GM12872 (cell line): ENCODE measurements at regions not wholly inside any gene's neighbourhood (a gene's known extent, or its start where the extent isn't known, plus 50 kb on each side); places are given as distances from the start of the nearest gene placed in this dataset.

Experiments used
- TF ChIP-seq, protein P1 (sequence below): IDR thresholded peaks from 3 replicates; pipeline ENCODE4 v1.5.1; 2011; ENCODE audit warnings: low read depth, mild to moderate bottlenecking, low read length, moderate library complexity; ENCODE audit not compliant: insufficient read depth

DNA sequence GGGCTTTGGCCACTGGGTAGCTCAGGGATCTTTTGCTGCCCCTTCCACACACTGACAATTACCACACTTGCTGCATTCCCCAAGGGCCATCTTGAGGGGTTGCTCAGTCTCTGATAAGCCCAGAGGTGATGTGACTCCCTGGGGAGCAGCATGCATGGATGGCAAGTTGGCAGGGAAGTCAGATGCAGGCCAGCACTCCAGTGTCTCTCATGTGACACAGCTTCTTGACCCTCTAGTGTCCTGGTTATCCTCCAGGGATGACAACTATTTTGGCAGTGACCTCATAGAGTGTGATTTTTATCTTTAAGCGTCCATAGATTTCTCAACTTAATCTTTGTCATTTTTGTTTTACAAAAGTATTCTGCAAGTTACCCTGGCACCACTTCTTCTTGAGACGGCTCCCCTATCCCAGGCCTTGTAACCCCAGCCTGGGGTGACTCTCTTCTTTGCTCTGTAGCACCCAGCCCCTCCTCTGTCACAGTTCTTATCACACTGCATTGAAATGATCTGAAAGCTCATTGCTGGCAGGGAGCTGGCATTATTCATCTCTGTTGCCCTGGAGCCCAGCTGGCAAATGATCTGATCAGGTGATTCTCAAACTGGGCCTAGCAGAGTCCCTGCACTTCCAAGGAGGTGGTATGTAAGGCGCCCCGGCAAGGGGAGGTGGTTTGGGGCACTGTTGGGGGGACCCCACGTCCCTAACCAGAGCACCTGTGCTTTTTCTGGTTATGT is 72.6 kb downstream of the TENT5C start:
- TF ChIP-seq, protein P1, sequence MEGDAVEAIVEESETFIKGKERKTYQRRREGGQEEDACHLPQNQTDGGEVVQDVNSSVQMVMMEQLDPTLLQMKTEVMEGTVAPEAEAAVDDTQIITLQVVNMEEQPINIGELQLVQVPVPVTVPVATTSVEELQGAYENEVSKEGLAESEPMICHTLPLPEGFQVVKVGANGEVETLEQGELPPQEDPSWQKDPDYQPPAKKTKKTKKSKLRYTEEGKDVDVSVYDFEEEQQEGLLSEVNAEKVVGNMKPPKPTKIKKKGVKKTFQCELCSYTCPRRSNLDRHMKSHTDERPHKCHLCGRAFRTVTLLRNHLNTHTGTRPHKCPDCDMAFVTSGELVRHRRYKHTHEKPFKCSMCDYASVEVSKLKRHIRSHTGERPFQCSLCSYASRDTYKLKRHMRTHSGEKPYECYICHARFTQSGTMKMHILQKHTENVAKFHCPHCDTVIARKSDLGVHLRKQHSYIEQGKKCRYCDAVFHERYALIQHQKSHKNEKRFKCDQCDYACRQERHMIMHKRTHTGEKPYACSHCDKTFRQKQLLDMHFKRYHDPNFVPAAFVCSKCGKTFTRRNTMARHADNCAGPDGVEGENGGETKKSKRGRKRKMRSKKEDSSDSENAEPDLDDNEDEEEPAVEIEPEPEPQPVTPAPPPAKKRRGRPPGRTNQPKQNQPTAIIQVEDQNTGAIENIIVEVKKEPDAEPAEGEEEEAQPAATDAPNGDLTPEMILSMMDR = no peak

DNA sequence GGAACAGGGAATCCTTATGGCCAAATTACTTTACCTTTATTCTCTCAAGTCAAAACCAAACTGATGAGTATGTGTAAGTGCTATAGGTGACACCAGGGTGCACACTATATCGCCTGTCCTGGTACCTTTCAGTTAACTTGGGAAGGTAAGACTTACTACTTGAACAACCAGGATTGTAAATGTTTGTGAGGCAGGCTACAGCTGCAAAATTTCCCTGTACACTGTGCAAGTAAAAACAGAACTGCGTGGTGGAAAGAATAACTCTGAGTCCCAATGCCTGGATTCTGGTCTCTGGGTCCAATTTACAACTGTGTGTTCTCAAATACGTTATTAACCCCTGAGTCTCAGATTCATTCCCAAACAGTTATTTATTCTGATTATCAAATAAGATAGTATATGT is 73.5 kb downstream of the TENT5C start:
- TF ChIP-seq, protein P1 = no peak

DNA sequence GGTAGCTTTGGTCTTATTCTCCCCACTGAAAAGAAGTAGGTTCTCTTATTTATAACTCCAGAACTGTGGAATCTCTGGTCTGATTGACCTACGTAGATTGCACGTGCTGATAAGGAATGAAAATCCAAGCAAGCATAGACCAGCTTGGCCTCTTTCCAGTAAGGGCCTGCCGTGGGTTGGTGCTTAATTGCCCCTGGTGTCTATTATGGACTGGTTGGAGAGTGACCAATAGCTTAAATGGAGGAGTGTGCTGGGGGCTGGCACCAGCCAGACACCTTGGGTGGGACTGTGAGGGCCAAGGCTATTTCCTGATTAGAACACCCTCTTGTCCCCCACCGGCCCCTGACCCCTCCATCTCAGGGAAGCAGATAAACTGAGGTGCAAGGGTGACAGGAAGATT is 74.0 kb downstream of the TENT5C start:
- TF ChIP-seq, protein P1 = no peak

DNA sequence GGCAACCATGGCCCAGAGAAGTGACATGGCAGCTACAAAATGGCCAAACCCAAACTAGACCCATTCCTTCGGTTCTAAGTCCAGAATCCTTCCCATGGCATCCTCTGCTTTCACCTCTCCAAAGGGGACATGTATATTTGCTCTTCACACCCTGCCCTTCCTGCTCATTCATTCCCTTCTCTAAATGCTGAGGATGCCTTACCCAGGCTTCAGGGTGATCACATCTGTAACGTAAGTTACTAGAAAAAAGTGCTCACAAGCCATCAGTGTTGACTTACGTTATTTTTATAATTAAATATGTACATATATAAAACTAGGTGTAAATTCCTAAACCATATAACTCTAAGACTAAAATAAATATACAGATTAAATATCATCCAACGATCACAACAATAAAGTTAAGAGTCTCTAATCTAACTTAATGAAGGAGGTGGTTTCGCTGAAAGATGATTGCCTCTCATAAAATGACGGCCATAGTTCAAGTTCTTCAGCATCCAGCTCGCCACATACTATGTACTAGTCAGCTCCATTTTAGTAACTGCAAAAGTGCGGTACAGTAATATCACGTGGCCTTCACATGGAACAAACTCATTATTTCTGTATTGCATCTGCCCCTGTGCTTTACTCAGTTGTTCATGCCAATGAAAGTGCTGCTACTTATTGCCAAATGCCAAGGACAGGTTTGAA is 74.6 kb downstream of the TENT5C start:
- TF ChIP-seq, protein P1 = no peak

DNA sequence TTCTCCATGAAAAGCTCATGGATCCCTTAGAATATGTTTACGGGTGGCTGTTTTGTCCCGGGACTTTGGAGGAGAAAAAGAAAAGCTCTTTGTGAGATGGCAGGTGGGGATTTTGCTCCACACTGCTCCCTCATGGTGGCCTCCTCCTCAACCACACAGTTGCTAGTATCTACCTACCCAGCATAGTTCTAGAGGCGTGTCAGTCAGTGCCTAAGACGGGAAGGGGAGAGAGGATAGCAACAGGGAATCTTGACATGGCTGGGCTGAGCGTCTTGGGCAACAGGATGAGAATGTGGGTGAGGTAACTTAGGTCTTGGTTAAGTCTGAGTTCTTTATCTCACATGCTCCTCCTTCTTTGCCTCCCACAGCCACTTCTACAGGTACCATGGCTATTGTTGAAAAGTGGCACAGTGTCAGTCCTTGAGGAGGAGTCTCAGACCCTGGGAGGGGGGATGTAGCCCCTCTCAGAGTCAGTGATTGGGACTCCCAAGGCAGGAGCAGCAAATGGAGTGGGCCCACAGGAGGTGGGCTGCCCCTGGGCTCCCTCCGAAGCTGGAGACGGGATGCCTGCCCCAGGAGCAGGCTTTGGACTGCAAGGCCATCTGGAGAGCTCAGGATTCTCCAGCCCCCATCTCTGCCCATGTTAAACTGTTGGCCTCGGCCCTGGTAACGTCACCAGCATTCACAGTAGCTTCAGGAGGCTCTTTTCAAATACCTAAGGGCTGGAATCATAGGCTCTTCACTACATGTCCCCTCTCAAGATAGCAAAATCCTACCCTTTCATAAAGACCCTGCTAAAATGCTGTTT is 75.4 kb downstream of the TENT5C start:
- TF ChIP-seq, protein P1 = no peak

DNA sequence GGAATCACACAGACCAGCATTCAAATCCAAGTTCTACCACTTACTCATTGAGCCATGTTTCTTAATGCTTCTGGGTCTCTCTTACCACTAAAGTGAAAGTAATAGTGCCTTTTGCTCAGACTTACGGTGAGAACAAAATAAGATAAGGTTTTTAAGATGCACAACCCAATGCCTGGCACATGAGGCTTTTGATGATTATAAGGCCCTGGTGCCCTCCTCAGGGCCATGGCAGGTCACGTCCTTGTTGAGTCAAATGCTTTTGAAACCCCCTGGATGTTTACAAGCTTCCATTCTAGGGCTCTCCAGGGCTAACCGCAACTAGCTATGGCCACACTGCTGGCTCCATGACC is 76.0 kb downstream of the TENT5C start:
- TF ChIP-seq, protein P1 = no peak

DNA sequence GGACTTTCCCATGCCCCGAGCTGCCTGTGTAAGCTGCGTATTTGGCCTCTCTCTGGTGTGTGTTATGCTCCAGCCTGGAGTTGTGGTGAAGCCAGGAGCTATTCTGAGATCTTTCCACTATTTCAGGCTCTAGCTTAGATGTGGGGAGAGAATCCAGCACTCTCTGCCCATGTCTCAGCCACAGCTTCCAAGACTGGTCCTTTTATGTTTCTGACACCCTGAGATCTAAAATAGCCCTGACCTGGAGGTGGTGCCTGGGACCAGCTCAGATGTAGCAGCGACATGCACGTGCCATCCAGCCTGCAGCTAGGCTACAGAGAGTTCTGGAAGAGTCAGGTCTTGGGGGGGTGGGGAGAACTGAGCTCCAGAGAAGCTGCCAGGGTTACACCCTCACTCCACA is 76.5 kb downstream of the TENT5C start:
- TF ChIP-seq, protein P1 = no peak
